Right atrium auricular region (tissue), 2 donors: ENCODE measurements at regions not wholly inside any gene's neighbourhood (a gene's known extent, or its start where the extent isn't known, plus 50 kb on each side); places are given as distances from the start of the nearest gene placed in this dataset.

Source experiments
- DNase-seq: peaks from one replicate; pipeline ENCODE4 v3.0.0-alpha.2; 2019; ENCODE audit warnings: low spot score
- H3K27ac ChIP-seq, 2 donors: fragments of 200-600 bp; sonication (generic); 1 replicate in 1 of 2; 2 replicates in 1 of 2; pipeline ENCODE4 v1.5.1; 2016 to 2019
- H3K27me3 ChIP-seq, 2 donors: fragments of 200-600 bp; sonication (generic); one replicate each; pipeline versions ENCODE4 v1.5.1 to v1.6.0; 2017 to 2019
- H3K36me3 ChIP-seq: fragments of 200-600 bp; sonication (generic); one replicate; pipeline ENCODE4 v1.5.1; 2016
- H3K4me1 ChIP-seq, 2 donors: fragments of 200-600 bp; sonication (generic); one replicate each; pipeline versions ENCODE4 v1.5.1 to v1.6.0; 2017 to 2019
- H3K4me3 ChIP-seq, 2 donors: fragments of 200-600 bp; sonication (generic); 1 replicate in 1 of 2; 2 replicates in 1 of 2; pipeline ENCODE4 v1.5.1; 2017 to 2019; ENCODE audit warnings: mild to moderate bottlenecking in 1 of 2, moderate library complexity in 1 of 2
- H3K9me3 ChIP-seq, 2 donors: fragments of 200-600 bp; sonication (generic); one replicate each; pipeline ENCODE4 v1.5.1; 2019
- TF ChIP-seq, protein P1 (sequence below), 2 donors: fragments of 200-600 bp; sonication (generic); IDR thresholded peaks; one replicate each; pipeline ENCODE4 v1.5.1; 2019; ENCODE audit warnings: antibody characterized with exemption in 2 of 2

- DNase-seq: no peak
- TF ChIP-seq, protein P1, sequence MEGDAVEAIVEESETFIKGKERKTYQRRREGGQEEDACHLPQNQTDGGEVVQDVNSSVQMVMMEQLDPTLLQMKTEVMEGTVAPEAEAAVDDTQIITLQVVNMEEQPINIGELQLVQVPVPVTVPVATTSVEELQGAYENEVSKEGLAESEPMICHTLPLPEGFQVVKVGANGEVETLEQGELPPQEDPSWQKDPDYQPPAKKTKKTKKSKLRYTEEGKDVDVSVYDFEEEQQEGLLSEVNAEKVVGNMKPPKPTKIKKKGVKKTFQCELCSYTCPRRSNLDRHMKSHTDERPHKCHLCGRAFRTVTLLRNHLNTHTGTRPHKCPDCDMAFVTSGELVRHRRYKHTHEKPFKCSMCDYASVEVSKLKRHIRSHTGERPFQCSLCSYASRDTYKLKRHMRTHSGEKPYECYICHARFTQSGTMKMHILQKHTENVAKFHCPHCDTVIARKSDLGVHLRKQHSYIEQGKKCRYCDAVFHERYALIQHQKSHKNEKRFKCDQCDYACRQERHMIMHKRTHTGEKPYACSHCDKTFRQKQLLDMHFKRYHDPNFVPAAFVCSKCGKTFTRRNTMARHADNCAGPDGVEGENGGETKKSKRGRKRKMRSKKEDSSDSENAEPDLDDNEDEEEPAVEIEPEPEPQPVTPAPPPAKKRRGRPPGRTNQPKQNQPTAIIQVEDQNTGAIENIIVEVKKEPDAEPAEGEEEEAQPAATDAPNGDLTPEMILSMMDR (IDR thresholded peaks at IDR 0.05): no peak
- H3K4me1 ChIP-seq: no peaks in the 10 kb centered on the region
Measured at GRCh38 chr4:11587797-11588196, 159.1 kb upstream of the HS3ST1 start.

GRCh38 chr4:11585506-11585905 is 156.8 kb upstream of the HS3ST1 start:
- Histone ChIP-seq H3K27ac (no peak overlapping the region), H3K9me3 (peaks cover 0 to 10% of the 10 kb centered on the region in 2 donors), H3K27me3 (no peaks in the 10 kb centered on the region), H3K4me1 (no peaks in the 10 kb centered on the region), H3K4me3 (no peak overlapping the region), H3K36me3 (no peaks in the 10 kb centered on the region)
- no peak for DNase-seq
- TF ChIP-seq, protein P1 (IDR thresholded peaks at IDR 0.05): no peak

More at GRCh38 chr4:11587797-11588196, 159.1 kb upstream of the HS3ST1 start:
- no peak overlapping the region for H3K27ac ChIP-seq
- H3K4me3 ChIP-seq: no peak overlapping the region
- no peaks in the 10 kb centered on the region for H3K36me3 ChIP-seq
- no peaks in the 10 kb centered on the region for H3K9me3 ChIP-seq
- no peaks in the 10 kb centered on the region for H3K27me3 ChIP-seq

DNA sequence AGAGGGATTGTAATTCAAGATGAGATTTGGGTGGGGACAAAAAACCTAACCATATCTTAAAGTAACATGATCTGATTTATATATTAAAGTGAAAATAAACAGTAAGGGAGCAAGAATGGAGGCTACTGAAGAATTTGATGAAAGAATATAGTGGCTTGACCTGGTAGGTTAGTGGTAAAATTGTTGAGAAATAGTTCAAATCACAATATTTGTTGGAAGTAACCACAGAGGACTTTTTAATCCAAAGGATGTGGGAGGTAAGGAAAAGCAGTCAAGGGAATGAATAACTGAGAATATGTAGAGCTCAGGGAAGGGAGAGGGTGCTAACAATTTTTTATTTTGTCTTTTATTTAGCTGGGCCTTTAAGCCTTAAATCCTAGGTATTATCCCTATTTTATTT is 139.8 kb upstream of the HS3ST1 start:
- no peak for DNase-seq
- H3K4me1 ChIP-seq: no peaks in the 10 kb centered on the region
- TF ChIP-seq, protein P1 (IDR thresholded peaks at IDR 0.05): no peak
- H3K9me3 ChIP-seq: no peaks in the 10 kb centered on the region
- no peak overlapping the region for H3K27ac ChIP-seq
- H3K27me3 ChIP-seq: no peaks in the 10 kb centered on the region
- H3K36me3 ChIP-seq: no peaks in the 10 kb centered on the region
- no peak overlapping the region for H3K4me3 ChIP-seq

- H3K4me1 ChIP-seq: no peaks in the 10 kb centered on the region
- no peak overlapping the region for H3K27ac ChIP-seq
- no peaks in the 10 kb centered on the region for H3K27me3 ChIP-seq
- no peaks in the 10 kb centered on the region for H3K36me3 ChIP-seq
- no peak overlapping the region for H3K4me3 ChIP-seq
- no peaks in the 10 kb centered on the region for H3K9me3 ChIP-seq
- DNase-seq: no peak
- TF ChIP-seq, protein P1 (IDR thresholded peaks at IDR 0.05): no peak
Measured at GRCh38 chr4:11566444-11567022, 137.8 kb upstream of the HS3ST1 start.

GRCh38 chr4:11565899-11566298 is 137.2 kb upstream of the HS3ST1 start:
- Histone ChIP-seq H3K27me3 (no peaks in the 10 kb centered on the region), H3K4me1 (no peaks in the 10 kb centered on the region), H3K27ac (no peak overlapping the region), H3K4me3 (no peak overlapping the region), H3K9me3 (no peaks in the 10 kb centered on the region), H3K36me3 (no peaks in the 10 kb centered on the region)
- no peak for DNase-seq
- TF ChIP-seq, protein P1 (IDR thresholded peaks at IDR 0.05): no peak

DNA sequence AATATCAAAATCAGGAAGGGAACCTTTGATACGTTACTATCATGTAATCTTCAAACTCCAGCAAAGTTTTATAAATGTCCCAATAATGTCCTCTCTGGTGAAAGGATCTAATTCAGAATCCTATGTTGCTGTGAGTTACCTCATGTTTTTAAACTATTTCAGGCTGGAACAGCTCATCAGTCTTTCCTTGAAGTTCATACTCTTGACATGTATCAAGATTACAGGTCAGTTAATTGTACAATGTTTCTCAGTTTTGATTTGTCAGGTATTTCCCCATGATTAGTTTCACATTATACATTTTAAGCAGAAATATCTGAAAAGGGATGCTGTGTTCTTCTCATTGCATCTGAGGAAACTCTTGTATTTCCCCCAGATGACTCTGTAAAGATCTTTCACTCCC is 136.5 kb upstream of the HS3ST1 start:
- TF ChIP-seq, protein P1 (IDR thresholded peaks at IDR 0.05): no peak
- no peaks in the 10 kb centered on the region for H3K9me3 ChIP-seq

More for the DNA sequence above, 136.5 kb upstream of the HS3ST1 start:
- Histone ChIP-seq H3K27ac (no peak overlapping the region), H3K4me3 (no peak overlapping the region), H3K4me1 (no peaks in the 10 kb centered on the region), H3K36me3 (no peaks in the 10 kb centered on the region), H3K27me3 (no peaks in the 10 kb centered on the region)
- no peak for DNase-seq
